DMS153 treated with DMSO at 0.1 percent for 48 hours (cell line): ENCODE measurements at regions not wholly inside any gene's neighbourhood (a gene's known extent, or its start where the extent isn't known, plus 50 kb on each side); places are given as distances from the start of the nearest gene placed in this dataset.

Experiments
- DNase-seq: peaks from one replicate; lab custom pipeline; 2025; ENCODE audit not compliant: unreplicated experiment; lab: John Stamatoyannopoulos, UW

GRCh38 chr2:49207204-49207603, 52.9 kb upstream of the FSHR start:
- no peak for DNase-seq
